Naive B cell (primary cell): ENCODE measurements at regions not wholly inside any gene's neighbourhood (a gene's known extent, or its start where the extent isn't known, plus 50 kb on each side); places are given as distances from the start of the nearest gene placed in this dataset.

Experiments used
- ATAC-seq, 2 donors: fragments of 150-1000 bp; cut with Tn5 transposase; 2 replicates each; pipeline ENCODE4 v1.10.0; 2021; ENCODE audit warnings: low read depth in 2 of 2, mild to moderate bottlenecking in 2 of 2, moderate library complexity in 2 of 2
- DNase-seq: peaks from one replicate; pipeline ENCODE4 v3.0.0; 2022
- H3K27ac Mint-ChIP-seq, 6 donors: one replicate each; pipeline ENCODE4 v1.8.0; 2020 to 2022; ENCODE audit warnings: mild to moderate bottlenecking in 6 of 6, mixed read lengths in 6 of 6, moderate library complexity in 5 of 6, inconsistent platforms in 2 of 6
- H3K27me3 Mint-ChIP-seq, 3 donors: one replicate each; pipeline ENCODE4 v1.8.0; 2021 to 2022; ENCODE audit warnings: mixed read lengths in 3 of 3, mild to moderate bottlenecking in 1 of 3
- H3K36me3 Mint-ChIP-seq, 2 donors: one replicate each; pipeline ENCODE4 v1.8.0; 2020 to 2022; ENCODE audit warnings: mixed read lengths in 2 of 2, inconsistent platforms in 1 of 2, mild to moderate bottlenecking in 1 of 2
- H3K4me1 Mint-ChIP-seq, 3 donors: one replicate each; pipeline ENCODE4 v1.8.0; 2020 to 2022; ENCODE audit warnings: mixed read lengths in 3 of 3, inconsistent platforms in 1 of 3, mild to moderate bottlenecking in 1 of 3, moderate library complexity in 1 of 3
- H3K4me3 Mint-ChIP-seq, 8 donors: one replicate each; pipeline ENCODE4 v1.8.0; 2020 to 2022; ENCODE audit warnings: mild to moderate bottlenecking in 8 of 8, mixed read lengths in 8 of 8, moderate library complexity in 8 of 8, inconsistent platforms in 2 of 8
- H3K9me3 Mint-ChIP-seq, 7 donors: one replicate each; pipeline ENCODE4 v1.8.0; 2020 to 2022; ENCODE audit warnings: mixed read lengths in 7 of 7, mild to moderate bottlenecking in 5 of 7, inconsistent platforms in 2 of 7, moderate library complexity in 1 of 7

DNA sequence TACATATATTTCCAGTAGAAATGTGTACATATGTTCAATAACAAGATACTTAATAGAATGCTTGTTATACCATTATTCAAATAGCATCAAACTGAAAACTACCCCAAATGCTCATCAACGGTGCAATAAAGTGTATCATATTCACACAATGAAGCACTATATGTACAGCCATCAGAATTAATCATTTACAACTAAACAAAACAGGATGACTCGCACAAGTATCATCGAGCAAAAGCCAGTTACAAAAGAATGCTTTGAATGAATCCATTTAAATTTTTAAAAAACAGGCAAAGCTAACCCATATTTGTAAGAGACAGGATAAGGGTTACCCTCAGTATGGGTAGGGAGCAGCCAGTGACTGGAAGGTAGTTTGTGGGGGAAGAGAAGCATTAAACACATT is 132.8 kb upstream of the PDE1A start:
- H3K36me3 Mint-ChIP-seq: no peaks in the 10 kb centered on the region
- DNase-seq (no peak), ATAC-seq (no peak)
- no peaks in the 10 kb centered on the region for H3K4me1 Mint-ChIP-seq
- no peaks in the 10 kb centered on the region for H3K27me3 Mint-ChIP-seq
- peak overlapping the region in 1 of 6 donors; percentile 41 for H3K27ac Mint-ChIP-seq
- peaks cover 0 to 13% (median 5%) of the 10 kb centered on the region in 7 donors for H3K9me3 Mint-ChIP-seq
- H3K4me3 Mint-ChIP-seq: no peak overlapping the region

DNA sequence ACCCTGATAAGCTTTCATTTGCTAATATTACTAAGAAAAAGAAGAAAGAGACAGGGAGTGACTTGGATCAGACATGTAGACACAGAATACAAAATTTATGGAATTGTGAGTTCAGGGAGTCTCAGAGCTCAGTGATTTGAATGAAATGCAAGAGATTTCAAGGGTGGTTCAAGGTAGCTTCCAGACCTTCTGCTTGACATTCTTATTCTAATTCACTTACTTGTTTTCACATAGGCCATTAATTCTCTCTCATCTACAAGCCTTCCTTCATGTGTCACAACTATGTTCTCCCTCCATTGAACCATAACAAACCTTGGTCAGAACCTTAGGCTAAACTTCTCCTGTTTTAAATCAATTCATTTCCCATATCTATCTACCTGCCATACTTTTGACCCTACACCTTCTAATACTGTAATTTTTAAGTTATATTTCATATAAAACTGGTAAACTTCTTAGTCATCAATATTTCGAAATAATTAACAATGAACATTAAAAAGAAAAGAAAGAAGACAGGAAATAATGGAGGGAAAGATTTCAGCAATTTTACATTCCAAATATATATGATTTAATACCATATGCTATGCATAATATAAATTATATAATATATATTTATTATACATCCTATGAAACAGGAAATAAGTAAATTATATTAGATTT is 139.2 kb upstream of the PDE1A start:
- Mint-ChIP-seq H3K36me3 (no peaks in the 10 kb centered on the region), H3K27me3 (no peaks in the 10 kb centered on the region), H3K9me3 (peaks cover 0 to 7% (median 5%) of the 10 kb centered on the region in 7 donors), H3K27ac (no peak overlapping the region), H3K4me3 (no peak overlapping the region), H3K4me1 (no peaks in the 10 kb centered on the region)
- no peak for DNase-seq
- no peak for ATAC-seq

DNA sequence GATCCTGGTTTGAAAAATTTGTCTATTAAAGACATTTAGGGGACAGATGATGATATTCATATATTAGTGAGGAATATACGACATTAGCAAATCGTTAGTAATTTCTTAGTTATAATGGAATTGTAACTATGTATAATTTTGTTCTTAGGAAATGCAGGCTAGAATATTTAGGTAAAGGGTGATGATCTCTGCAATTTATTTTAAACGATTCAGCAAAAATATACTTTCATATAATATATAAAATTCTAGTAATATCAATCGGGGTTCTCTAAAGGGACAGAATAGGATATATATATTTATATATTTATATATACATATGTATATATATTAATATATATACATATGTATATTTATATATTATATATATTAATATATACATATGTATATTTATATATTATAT is 142.5 kb upstream of the DNAJC10 start:
- Mint-ChIP-seq H3K36me3 (no peaks in the 10 kb centered on the region), H3K27ac (no peak overlapping the region), H3K4me1 (no peaks in the 10 kb centered on the region), H3K9me3 (peaks cover 0 to 2% (median 0%) of the 10 kb centered on the region in 7 donors), H3K4me3 (no peak overlapping the region), H3K27me3 (no peaks in the 10 kb centered on the region)
- ATAC-seq: no peak
- DNase-seq: no peak

DNA sequence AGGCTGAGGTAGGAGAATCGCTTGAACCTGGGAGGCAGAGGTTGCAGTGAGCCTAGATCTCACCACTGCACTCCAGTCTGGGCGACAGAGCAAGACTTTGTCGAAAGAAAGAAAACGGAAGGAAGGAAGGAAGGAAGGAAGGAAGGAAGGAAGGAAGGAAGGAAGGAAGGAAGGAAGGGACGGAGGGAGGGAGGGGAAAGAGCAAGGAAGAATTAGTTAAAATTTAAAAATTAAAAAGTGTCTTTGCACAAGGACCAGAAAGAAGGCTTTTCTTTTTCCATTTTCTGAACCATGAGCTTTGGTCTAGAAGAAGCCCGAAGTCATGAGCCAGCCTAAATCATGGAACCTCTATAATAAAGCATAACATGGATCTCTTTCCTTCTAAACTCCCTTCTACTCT is 138.2 kb upstream of the DNAJC10 start:
- H3K4me1 Mint-ChIP-seq: no peaks in the 10 kb centered on the region
- no peaks in the 10 kb centered on the region for H3K36me3 Mint-ChIP-seq
- H3K27ac Mint-ChIP-seq: no peak overlapping the region
- H3K27me3 Mint-ChIP-seq: peaks cover 0 to 4% (median 0%) of the 10 kb centered on the region in 3 donors
- H3K9me3 Mint-ChIP-seq: peaks cover 0 to 2% (median 0%) of the 10 kb centered on the region in 7 donors
- H3K4me3 Mint-ChIP-seq: no peak overlapping the region
- DNase-seq: no peak
- ATAC-seq: no peak

DNA sequence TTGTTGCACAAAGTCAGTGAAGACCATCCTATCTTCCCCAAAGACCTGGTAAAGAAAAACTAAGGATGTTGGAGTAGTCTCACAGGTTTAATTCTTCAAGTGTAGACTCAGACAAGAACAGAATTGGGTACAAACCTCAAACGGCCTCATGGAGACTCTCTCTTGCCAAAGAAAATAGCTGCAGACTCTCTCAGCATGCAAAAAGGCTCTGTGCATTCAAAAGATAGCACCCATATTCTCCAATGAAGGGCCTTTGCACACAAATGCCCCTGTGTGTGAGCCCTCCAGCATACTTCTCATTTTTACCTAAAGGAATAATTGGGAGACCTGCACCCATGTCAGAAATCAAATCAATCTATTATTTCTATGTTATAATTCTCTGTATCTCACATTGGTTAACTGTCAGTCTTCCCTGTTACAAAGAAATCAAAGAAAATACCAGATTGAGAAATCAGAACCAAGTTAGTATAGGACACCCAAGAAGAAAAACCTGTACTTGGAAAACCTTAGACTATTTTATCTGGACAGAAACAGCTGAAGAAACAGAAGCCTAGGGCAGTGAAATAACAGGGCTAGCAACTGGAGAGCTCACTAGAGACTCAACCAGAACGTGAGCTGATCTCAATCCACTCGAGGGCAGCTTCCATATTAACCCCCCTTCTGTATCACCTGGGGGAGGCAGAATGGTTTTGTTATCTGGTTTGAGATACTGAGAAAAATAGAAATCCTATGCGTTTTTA is 134.7 kb upstream of the DNAJC10 start:
- DNase-seq: no peak
- no peak for ATAC-seq
- Mint-ChIP-seq H3K36me3 (no peaks in the 10 kb centered on the region), H3K9me3 (no peaks in the 10 kb centered on the region), H3K27me3 (peaks cover 0 to 4% (median 4%) of the 10 kb centered on the region in 3 donors), H3K4me3 (no peak overlapping the region), H3K27ac (peak overlapping the region in 1 of 6 donors; percentile 34), H3K4me1 (no peaks in the 10 kb centered on the region)

DNA sequence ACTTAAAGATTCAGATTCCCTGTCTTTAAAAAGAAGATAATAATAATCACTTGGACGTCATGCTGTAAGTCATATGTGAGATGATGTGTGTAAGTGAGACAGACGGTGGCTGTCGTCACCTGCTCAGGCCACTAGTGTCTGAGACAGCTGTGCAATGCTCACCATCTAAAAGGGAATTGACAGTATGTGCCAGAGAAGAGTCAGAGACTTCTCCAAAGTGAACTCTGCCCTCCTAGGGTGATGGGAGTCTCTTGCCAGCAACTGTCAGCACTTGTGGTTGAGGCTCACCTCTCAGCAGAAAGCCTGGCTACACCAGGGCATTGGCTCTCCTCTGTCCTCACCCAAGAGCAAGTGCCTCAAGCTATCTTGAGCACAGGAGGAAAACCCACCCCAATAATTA is 131.6 kb upstream of the DNAJC10 start:
- H3K27me3 Mint-ChIP-seq: peaks cover 0 to 10% (median under 1%) of the 10 kb centered on the region in 3 donors
- no peaks in the 10 kb centered on the region for H3K36me3 Mint-ChIP-seq
- no peaks in the 10 kb centered on the region for H3K9me3 Mint-ChIP-seq
- no peaks in the 10 kb centered on the region for H3K4me1 Mint-ChIP-seq
- DNase-seq (no peak), ATAC-seq (no peak)
- H3K27ac Mint-ChIP-seq: no peak overlapping the region
- no peak overlapping the region for H3K4me3 Mint-ChIP-seq

DNA sequence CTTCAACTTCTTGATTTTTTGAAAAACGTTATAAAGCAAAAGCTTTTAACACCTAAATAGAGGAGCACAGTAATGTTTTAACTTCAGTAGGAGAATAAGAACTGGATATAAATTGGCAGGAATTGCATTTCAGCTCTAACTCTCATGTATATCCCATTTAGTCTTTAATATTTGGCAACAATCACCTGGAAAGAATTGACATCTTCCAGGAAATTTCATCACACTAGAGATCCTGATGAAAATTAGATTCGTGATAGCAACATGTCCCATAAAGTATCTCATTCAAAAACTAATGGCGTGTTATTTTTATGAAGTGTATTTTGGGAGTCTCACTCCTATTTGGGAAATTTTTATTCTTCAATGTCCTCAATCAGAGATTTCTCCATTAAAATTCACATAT is 131.1 kb upstream of the DNAJC10 start:
- Mint-ChIP-seq H3K4me1 (no peaks in the 10 kb centered on the region), H3K27ac (no peak overlapping the region), H3K4me3 (no peak overlapping the region), H3K27me3 (peaks cover 0 to 10% (median 0%) of the 10 kb centered on the region in 3 donors), H3K9me3 (no peaks in the 10 kb centered on the region), H3K36me3 (no peaks in the 10 kb centered on the region)
- DNase-seq (no peak), ATAC-seq (no peak)

DNA sequence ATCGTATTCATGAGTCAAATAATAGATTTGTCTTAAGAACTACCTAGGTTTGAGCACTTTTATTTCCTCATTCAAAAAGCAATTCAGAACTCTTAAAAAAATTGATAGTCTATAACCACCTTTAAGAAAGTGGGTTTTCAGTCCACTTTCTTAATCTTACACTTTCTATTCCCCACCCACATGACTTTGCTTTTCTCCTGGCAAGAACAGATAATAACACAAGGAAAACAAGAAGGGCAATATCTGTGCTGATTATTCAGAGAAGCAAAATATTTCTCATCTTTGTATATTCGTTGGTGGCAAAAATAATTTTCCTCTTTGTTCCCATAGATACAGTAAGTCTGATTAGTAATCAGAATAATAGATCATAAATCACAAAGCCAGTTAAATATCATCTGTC is 130.6 kb upstream of the DNAJC10 start:
- no peaks in the 10 kb centered on the region for H3K36me3 Mint-ChIP-seq
- DNase-seq (no peak), ATAC-seq (no peak)
- no peaks in the 10 kb centered on the region for H3K9me3 Mint-ChIP-seq
- peaks cover 0 to 11% (median 0%) of the 10 kb centered on the region in 3 donors for H3K27me3 Mint-ChIP-seq
- H3K4me3 Mint-ChIP-seq: no peak overlapping the region
- no peak overlapping the region for H3K27ac Mint-ChIP-seq
- no peaks in the 10 kb centered on the region for H3K4me1 Mint-ChIP-seq

DNA sequence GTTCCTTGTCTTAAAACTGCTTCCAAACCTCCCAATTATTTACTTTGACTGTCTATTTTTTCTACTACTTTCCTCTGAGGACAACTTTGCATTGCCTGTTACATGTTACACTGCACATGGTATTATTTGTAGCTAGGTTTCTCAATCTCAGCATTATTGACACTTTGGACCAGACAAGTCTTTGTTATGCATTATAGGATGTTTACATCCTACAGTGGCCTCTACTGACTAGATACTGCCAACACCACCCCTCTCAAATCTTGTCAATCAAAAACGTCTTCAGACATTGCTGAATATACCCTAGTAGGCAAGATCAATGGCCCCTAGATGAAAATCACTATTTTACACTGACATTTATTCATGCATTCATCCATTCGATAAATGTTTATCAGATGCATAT is 129.6 kb upstream of the DNAJC10 start:
- no peak for DNase-seq
- no peak for ATAC-seq
- Mint-ChIP-seq H3K4me1 (no peaks in the 10 kb centered on the region), H3K27ac (no peak overlapping the region), H3K4me3 (no peak overlapping the region), H3K27me3 (peaks cover 0 to 17% (median 0%) of the 10 kb centered on the region in 3 donors), H3K9me3 (no peaks in the 10 kb centered on the region), H3K36me3 (no peaks in the 10 kb centered on the region)

DNA sequence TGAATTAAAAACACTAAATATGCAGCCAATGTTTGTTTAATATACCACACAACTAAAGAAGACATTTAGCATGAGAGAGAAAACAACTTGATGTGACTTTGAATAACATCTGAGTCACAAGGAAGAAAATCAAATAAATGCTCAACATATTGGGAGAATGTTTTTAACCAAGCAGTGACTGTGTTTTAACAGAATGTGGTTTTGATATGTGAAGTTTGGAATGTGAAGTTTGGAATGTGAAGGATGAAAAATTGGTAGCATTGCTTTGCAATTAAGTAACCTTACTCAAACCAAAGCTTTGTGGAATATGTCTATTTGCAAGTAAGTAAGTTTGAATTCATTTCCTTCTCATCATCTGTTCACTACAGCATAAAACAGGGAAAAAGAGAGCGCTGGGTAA is 128.2 kb upstream of the DNAJC10 start:
- DNase-seq: no peak
- Mint-ChIP-seq H3K4me3 (no peak overlapping the region), H3K9me3 (no peaks in the 10 kb centered on the region), H3K4me1 (no peaks in the 10 kb centered on the region), H3K27me3 (peaks cover 0 to 17% (median 0%) of the 10 kb centered on the region in 3 donors), H3K36me3 (no peaks in the 10 kb centered on the region), H3K27ac (no peak overlapping the region)
- ATAC-seq: no peak

DNA sequence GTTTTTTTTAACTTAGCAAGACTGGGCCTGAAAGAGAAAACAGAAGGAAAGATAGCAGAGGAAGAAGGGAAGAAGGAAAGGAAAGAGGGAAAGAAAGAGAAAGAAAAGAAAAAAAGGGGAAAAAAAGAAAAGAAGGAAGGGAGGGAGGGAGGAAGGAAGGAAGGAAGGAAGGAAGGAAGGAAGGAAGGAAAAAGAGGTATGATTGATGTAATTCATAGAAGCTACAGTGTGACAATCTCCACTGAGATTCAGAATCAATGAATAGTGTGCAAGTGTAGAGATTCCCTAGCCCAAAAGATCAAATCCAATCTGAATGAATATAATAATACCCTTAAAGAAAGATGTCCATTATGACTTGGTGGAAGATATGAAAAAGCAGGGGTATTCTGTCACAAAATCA is 126.9 kb upstream of the DNAJC10 start:
- H3K27me3 Mint-ChIP-seq: peaks cover 0 to 17% (median 0%) of the 10 kb centered on the region in 3 donors
- H3K4me1 Mint-ChIP-seq: no peaks in the 10 kb centered on the region
- ATAC-seq: no peak
- no peaks in the 10 kb centered on the region for H3K9me3 Mint-ChIP-seq
- H3K27ac Mint-ChIP-seq: no peak overlapping the region
- H3K4me3 Mint-ChIP-seq: no peak overlapping the region
- no peak for DNase-seq
- H3K36me3 Mint-ChIP-seq: no peaks in the 10 kb centered on the region

DNA sequence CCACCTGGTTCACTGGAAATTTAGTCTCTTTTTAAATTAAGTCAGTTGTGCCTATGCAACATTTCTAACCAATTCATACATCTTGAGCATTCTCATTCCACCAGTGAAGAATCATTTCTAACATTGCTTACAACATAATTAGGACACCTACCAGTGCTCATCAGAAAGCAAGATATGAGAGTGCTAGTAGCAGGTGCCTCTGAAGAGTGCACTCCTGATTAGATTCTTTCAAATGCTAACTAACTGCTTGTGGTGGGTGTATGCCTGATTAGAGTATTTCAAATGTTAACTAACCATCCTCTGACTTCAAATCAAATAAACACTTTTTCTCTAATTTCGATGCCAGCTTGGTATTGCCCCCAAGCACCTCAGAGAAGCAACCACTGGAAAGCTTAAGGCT is 124.3 kb upstream of the DNAJC10 start:
- no peak for DNase-seq
- Mint-ChIP-seq H3K9me3 (no peaks in the 10 kb centered on the region), H3K27ac (no peak overlapping the region), H3K4me3 (no peak overlapping the region), H3K36me3 (no peaks in the 10 kb centered on the region), H3K27me3 (peaks cover 8 to 20% (median 9%) of the 10 kb centered on the region in 3 donors), H3K4me1 (no peaks in the 10 kb centered on the region)
- ATAC-seq: no peak

DNA sequence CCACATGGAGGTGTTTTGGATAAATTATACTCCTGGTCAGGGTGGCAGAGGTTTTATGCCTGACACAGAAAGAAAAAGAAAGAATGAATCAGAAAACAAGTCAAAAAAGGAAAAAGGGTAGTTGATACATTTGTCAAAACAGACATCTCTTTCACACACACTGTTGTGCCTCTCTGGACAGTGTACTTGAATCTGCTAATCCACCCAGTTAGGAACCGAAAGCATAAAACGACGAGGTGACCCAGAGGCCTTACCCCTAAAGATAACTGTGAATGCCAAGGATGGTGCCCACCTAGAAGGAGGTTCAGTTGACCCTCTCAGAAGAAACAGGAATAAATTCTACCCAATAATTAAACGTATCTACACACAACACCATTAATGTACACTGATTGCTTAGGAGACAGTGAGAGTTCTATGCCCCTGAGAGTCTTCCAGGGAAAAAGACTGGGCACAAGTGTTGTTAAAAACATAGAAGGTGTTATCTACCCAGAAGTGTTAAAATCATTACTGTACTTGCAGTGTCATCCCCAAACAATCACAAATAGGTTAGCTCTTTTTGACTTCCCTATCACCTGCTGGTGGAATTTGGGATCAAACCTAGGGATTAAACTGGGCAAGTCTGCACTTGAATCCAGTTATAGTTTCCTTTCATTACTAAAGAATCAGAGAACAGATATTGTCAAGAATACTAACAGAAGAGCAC is 123.2 kb upstream of the DNAJC10 start:
- H3K4me1 Mint-ChIP-seq: no peaks in the 10 kb centered on the region
- no peaks in the 10 kb centered on the region for H3K36me3 Mint-ChIP-seq
- H3K27me3 Mint-ChIP-seq: peaks cover 8 to 18% (median 16%) of the 10 kb centered on the region in 3 donors
- no peak overlapping the region for H3K27ac Mint-ChIP-seq
- H3K9me3 Mint-ChIP-seq: no peaks in the 10 kb centered on the region
- H3K4me3 Mint-ChIP-seq: no peak overlapping the region
- no peak for ATAC-seq
- DNase-seq: no peak
